OCI-LY7 (cell line): ENCODE measurements at regions not wholly inside any gene's neighbourhood (a gene's known extent, or its start where the extent isn't known, plus 50 kb on each side); places are given as distances from the start of the nearest gene placed in this dataset.

Experiments used
- BruUV-seq: library from RNA; stranded (reverse); fragments of 400-500 nt; replicated peaks from 2 replicates; lab custom pipeline; 2021; lab: Mats Ljungman, UMichigan
- CTCF ChIA-PET: fragments of 300-600 bp; sonication (Branson Sonifier 250); formaldehyde crosslinking; loops from one replicate; lab custom pipeline; 2022; ENCODE audit warnings: antibody characterized with exemption; ENCODE audit not compliant: unreplicated experiment; lab: Charles Lee
- POLR2A ChIA-PET: fragments of 300-600 bp; sonication (Branson Sonifier 250); formaldehyde crosslinking; loops from one replicate; lab custom pipeline; 2022; ENCODE audit warnings: antibody characterized with exemption; lab: Charles Lee
- DNase-seq: peaks from one replicate; pipeline ENCODE4 v3.0.0-alpha.2; 2015; ENCODE audit warnings: low spot score
- H2AFZ ChIP-seq: fragments of 200-600 bp; sonication (generic), shearing (Covaris generic); 2 replicates; pipeline ENCODE4 v1.6.1; 2014; ENCODE audit warnings: mild to moderate bottlenecking, antibody characterized with exemption, low read length, moderate library complexity
- H3K27ac ChIP-seq: fragments of 200-600 bp; sonication (generic); 2 replicates; pipeline ENCODE4 v1.5.1; 2014; ENCODE audit warnings: mixed run types, low read depth, mild to moderate bottlenecking, moderate library complexity, low read length, inconsistent platforms; ENCODE audit not compliant: poor library complexity, severe bottlenecking
- H3K36me3 ChIP-seq: fragments of 200-600 bp; sonication (generic); 2 replicates; pipeline ENCODE4 v1.6.1; 2014; ENCODE audit warnings: mild to moderate bottlenecking, antibody characterized with exemption, low read length, moderate library complexity, mixed read lengths; ENCODE audit not compliant: insufficient read depth
- H3K4me1 ChIP-seq: fragments of 200-600 bp; sonication (generic); 2 replicates; pipeline ENCODE4 v1.5.1; 2014; ENCODE audit warnings: mild to moderate bottlenecking, low read length; ENCODE audit not compliant: insufficient read depth, poor library complexity, severe bottlenecking
- H3K4me2 ChIP-seq: fragments of 200-600 bp; sonication (generic); 2 replicates; pipeline ENCODE4 v1.6.1; 2014; ENCODE audit warnings: mild to moderate bottlenecking, low read length
- H3K4me3 ChIP-seq: fragments of 200-600 bp; sonication (generic); 2 replicates; pipeline ENCODE4 v1.5.1; 2014; ENCODE audit warnings: mild to moderate bottlenecking, low read depth, low read length; ENCODE audit not compliant: poor library complexity, severe bottlenecking
- H3K79me2 ChIP-seq: fragments of 200-600 bp; sonication (generic); 2 replicates; pipeline ENCODE4 v1.6.1; 2016; ENCODE audit warnings: low read depth, mild to moderate bottlenecking, low read length, moderate library complexity, mixed read lengths; ENCODE audit not compliant: insufficient read depth
- H3K9me2 ChIP-seq: fragments of 200-600 bp; sonication (generic); 2 replicates; pipeline ENCODE4 v1.6.1; 2016; ENCODE audit warnings: mild to moderate bottlenecking, low read length, mixed read lengths; ENCODE audit not compliant: insufficient read depth
- H3K9me3 ChIP-seq: fragments of 200-600 bp; sonication (generic); 2 replicates; pipeline ENCODE4 v1.6.1; 2014; ENCODE audit warnings: mild to moderate bottlenecking, mixed run types, low read length, mixed read lengths
- H4K20me1 ChIP-seq: fragments of 200-600 bp; sonication (generic); 2 replicates; pipeline ENCODE4 v1.6.1; 2014; ENCODE audit warnings: mild to moderate bottlenecking, antibody characterized with exemption, low read length, moderate library complexity, mixed read lengths; ENCODE audit not compliant: insufficient read depth
- EZH2phosphoT487 ChIP-seq: fragments of 200-600 bp; sonication (generic); IDR thresholded peaks from 2 replicates; pipeline ENCODE4 v1.6.1; 2018; ENCODE audit warnings: low read depth, borderline replicate concordance, mild to moderate bottlenecking, mixed run types, antibody characterized with exemption, low read length, moderate library complexity, mixed read lengths
- intact Hi-C: fragments of 100-400 bp; cut with micrococcal nuclease; formaldehyde crosslinking; loops from one replicate; pipeline ENCODE4 v1.10.0; 2022; ENCODE audit not compliant: unreplicated experiment
- TF ChIP-seq, protein P1 (sequence below): fragments of 200-600 bp; sonication (generic); conservative IDR thresholded peaks from 2 replicates; pipeline ENCODE4 v1.5.1; 2014; ENCODE audit warnings: mild to moderate bottlenecking, antibody characterized with exemption, low read length, moderate library complexity, mixed read lengths

DNA sequence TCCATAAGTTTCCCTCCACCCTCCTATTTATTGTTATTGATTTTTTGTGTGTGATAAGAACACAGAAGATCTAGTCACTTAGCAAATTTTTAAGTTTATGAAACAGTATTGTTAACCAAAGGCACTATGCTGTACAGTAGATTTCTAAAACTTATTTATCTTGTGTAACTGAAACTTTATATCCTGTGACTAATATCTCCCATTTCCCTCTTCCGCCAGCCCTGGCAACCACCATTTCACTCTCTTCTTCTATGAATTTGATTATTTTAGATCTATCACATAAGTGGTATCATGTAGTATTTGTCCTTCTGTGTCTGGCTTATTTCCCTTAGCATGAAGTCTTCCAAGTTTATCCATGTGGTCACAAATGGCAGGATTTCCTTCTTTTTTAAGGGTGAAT, 144.3 kb upstream of the INHBA start:
- DNase-seq, result no peak
- Histone ChIP-seq H4K20me1 (no peaks in the 10 kb centered on the region), H3K9me3 (no peaks in the 10 kb centered on the region), H2AFZ (no peak overlapping the region), H3K9me2 (no peaks in the 10 kb centered on the region), H3K4me2 (no peak overlapping the region), H3K36me3 (no peaks in the 10 kb centered on the region), H3K4me1 (no peaks in the 10 kb centered on the region), H3K27ac (no peak overlapping the region), H3K79me2 (no peaks in the 10 kb centered on the region), H3K4me3 (no peak overlapping the region)
- POLR2A ChIA-PET, result no interaction called here
- intact Hi-C loops, result no loop called here
- TF ChIP-seq EZH2phosphoT487, result no peak
- TF ChIP-seq, protein P1, sequence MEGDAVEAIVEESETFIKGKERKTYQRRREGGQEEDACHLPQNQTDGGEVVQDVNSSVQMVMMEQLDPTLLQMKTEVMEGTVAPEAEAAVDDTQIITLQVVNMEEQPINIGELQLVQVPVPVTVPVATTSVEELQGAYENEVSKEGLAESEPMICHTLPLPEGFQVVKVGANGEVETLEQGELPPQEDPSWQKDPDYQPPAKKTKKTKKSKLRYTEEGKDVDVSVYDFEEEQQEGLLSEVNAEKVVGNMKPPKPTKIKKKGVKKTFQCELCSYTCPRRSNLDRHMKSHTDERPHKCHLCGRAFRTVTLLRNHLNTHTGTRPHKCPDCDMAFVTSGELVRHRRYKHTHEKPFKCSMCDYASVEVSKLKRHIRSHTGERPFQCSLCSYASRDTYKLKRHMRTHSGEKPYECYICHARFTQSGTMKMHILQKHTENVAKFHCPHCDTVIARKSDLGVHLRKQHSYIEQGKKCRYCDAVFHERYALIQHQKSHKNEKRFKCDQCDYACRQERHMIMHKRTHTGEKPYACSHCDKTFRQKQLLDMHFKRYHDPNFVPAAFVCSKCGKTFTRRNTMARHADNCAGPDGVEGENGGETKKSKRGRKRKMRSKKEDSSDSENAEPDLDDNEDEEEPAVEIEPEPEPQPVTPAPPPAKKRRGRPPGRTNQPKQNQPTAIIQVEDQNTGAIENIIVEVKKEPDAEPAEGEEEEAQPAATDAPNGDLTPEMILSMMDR, result no peak
- CTCF ChIA-PET, result no interaction called here
- no TSS peak for BruUV-seq

DNA sequence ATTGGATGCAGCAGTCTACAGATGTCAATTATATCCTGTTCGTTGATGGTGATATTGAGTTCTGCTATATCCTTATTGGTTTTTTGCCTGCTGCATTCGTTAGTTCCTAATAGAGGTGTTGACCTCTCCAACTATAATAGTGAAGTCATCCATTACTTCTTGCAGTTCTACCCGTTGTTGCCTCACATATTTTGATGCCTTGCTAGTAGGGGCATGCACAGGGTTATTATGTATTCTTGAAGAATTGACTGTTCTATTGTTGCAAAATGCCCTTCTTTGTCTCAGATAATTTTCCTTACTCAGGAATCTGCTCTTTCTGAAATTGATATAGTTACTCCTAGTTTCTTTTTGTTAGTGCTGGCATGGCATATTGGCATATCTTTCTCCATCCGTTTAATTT, 140.1 kb upstream of the INHBA start:
- Histone ChIP-seq H4K20me1 (no peaks in the 10 kb centered on the region), H2AFZ (no peak overlapping the region), H3K9me3 (no peaks in the 10 kb centered on the region), H3K79me2 (no peaks in the 10 kb centered on the region), H3K4me1 (no peaks in the 10 kb centered on the region), H3K4me3 (no peak overlapping the region), H3K4me2 (no peak overlapping the region), H3K9me2 (no peaks in the 10 kb centered on the region), H3K27ac (no peak overlapping the region), H3K36me3 (no peaks in the 10 kb centered on the region)
- ChIA-PET CTCF (no interaction called here), POLR2A (no interaction called here)
- TF ChIP-seq, protein P1, result no peak
- no peak for TF ChIP-seq EZH2phosphoT487
- no TSS peak for BruUV-seq
- no peak for DNase-seq
- intact Hi-C loops, result no loop called here

DNA sequence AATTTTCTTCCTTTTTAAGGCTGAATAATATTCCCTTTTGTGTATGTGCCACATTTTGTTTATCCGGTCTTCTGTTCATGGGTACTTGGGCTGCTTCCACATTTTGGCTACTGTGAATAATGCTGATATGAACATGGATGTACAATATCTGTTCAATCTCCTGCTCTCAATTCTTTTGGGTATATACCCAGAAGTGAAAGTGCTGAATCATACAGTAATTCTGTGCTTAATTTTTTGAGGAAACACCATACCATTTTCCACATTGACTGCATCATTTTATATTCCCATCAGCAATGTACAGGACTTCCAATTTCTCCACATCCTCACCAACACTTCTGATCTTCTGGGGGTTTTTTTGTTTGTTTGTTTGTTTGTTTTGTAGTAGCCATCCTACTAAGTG, 135.0 kb upstream of the INHBA start:
- no peaks in the 10 kb centered on the region for H3K36me3 ChIP-seq
- TF ChIP-seq EZH2phosphoT487, result no peak
- TF ChIP-seq, protein P1, result no peak
- H3K4me3 ChIP-seq, result no peak overlapping the region
- no peaks in the 10 kb centered on the region for H3K79me2 ChIP-seq
- no peak overlapping the region for H2AFZ ChIP-seq
- intact Hi-C loops, result no loop called here
- no peak for DNase-seq
- H3K27ac ChIP-seq, result no peak overlapping the region
- H3K9me3 ChIP-seq, result no peaks in the 10 kb centered on the region
- no peaks in the 10 kb centered on the region for H4K20me1 ChIP-seq
- CTCF ChIA-PET, result no interaction called here
- POLR2A ChIA-PET, result no interaction called here
- BruUV-seq, result no TSS peak
- no peak overlapping the region for H3K4me2 ChIP-seq
- no peaks in the 10 kb centered on the region for H3K9me2 ChIP-seq
- no peaks in the 10 kb centered on the region for H3K4me1 ChIP-seq
